ENCODE measurements at regions not wholly inside any gene's neighbourhood (a gene's known extent, or its start where the extent isn't known, plus 50 kb on each side); places are given as distances from the start of the nearest gene placed in this dataset.

- BruUV-seq (replicated peaks), result no TSS peak
- ChIA-PET POLR2A (no interaction called here), CTCF (no interaction called here), RAD21 (ENCODE audit: low non-redundant PET in 1 of 2, low total read pairs in 2 of 2, uncharacterized antibody in 2 of 2, unreplicated experiment in 2 of 2) (no interaction called here)
- no peak for DNase-seq (ENCODE audit: low read depth, low spot score)
- Histone ChIP-seq H3K9me3 (ENCODE audit: control insufficient read depth in 1 of 2, insufficient read depth in 1 of 2, low read depth in 1 of 2, low read length in 2 of 2) (no peaks in the 10 kb centered on the region), H3K4me1 (ENCODE audit: control insufficient read depth in 1 of 2, insufficient read depth in 2 of 2, low read length in 2 of 2) (peaks cover 3 to 5% of the 10 kb centered on the region in 2 experiments; a peak in 2 of 4 replicates), H3K9me2 (ENCODE audit: insufficient read depth) (no peaks in the 10 kb centered on the region), H3K9ac (ENCODE audit: low read length) (no peak overlapping the region), H3K27ac (ENCODE audit: low read depth, low read length) (no peak overlapping the region), H2AFZ (ENCODE audit: low read depth, low read length, poor library complexity, severe bottlenecking) (no peak overlapping the region), H3K36me3 (ENCODE audit: control insufficient read depth in 1 of 2, insufficient read depth in 2 of 2, low read length in 2 of 2) (no peaks in the 10 kb centered on the region), H3K4me3 (replicated peaks in 1 of 2; ENCODE audit: low read depth in 1 of 2, low read length in 2 of 2) (no peak overlapping the region), H3K27me3 (ENCODE audit: insufficient read depth, low read length) (no peaks in the 10 kb centered on the region), H3K79me2 (ENCODE audit: insufficient read depth, low read length) (no peaks in the 10 kb centered on the region), H3K4me2 (ENCODE audit: low read length) (no peak overlapping the region), H4K20me1 (ENCODE audit: insufficient read depth) (no peaks in the 10 kb centered on the region)
- no peak for TF ChIP-seq SIN3A (IDR thresholded peaks at IDR 0.05; ENCODE audit: low read depth)
- TF ChIP-seq SRF (IDR thresholded peaks at IDR 0.05; ENCODE audit: low read depth), result no peak
- TF ChIP-seq, protein P1, sequence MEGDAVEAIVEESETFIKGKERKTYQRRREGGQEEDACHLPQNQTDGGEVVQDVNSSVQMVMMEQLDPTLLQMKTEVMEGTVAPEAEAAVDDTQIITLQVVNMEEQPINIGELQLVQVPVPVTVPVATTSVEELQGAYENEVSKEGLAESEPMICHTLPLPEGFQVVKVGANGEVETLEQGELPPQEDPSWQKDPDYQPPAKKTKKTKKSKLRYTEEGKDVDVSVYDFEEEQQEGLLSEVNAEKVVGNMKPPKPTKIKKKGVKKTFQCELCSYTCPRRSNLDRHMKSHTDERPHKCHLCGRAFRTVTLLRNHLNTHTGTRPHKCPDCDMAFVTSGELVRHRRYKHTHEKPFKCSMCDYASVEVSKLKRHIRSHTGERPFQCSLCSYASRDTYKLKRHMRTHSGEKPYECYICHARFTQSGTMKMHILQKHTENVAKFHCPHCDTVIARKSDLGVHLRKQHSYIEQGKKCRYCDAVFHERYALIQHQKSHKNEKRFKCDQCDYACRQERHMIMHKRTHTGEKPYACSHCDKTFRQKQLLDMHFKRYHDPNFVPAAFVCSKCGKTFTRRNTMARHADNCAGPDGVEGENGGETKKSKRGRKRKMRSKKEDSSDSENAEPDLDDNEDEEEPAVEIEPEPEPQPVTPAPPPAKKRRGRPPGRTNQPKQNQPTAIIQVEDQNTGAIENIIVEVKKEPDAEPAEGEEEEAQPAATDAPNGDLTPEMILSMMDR (IDR thresholded peaks at IDR 0.05 in 2 of 3, conservative IDR thresholded peaks at IDR 0.05 in 1 of 3; ENCODE audit: borderline replicate concordance in 1 of 3, insufficient read depth in 1 of 3, low read depth in 2 of 3, low read length in 2 of 3), result no peak
- no peak for TF ChIP-seq EZH2phosphoT487 (IDR thresholded peaks at IDR 0.05; ENCODE audit: borderline replicate concordance)
- TF ChIP-seq ZBTB33 (IDR thresholded peaks at IDR 0.05; ENCODE audit: extremely low read depth, insufficient replicate concordance, low read length), result no peak
- TF ChIP-seq ZNF274 (IDR thresholded peaks at IDR 0.05; ENCODE audit: low read depth, low read length), result no peak
- TF ChIP-seq FOSL1 (IDR thresholded peaks at IDR 0.05; ENCODE audit: low read depth), result no peak
- no peak for TF ChIP-seq REST (IDR thresholded peaks at IDR 0.05; ENCODE audit: low read depth)
- no peak for TF ChIP-seq CBX3 (IDR thresholded peaks at IDR 0.05; ENCODE audit: low read depth)
- TF ChIP-seq ELF1 (IDR thresholded peaks at IDR 0.05; ENCODE audit: borderline replicate concordance, low read depth), result no peak
- no peak for TF ChIP-seq CEBPB (IDR thresholded peaks at IDR 0.05; ENCODE audit: low read depth)
- no peak for TF ChIP-seq YY1 (IDR thresholded peaks at IDR 0.05; ENCODE audit: extremely low read depth, insufficient replicate concordance, low read depth, low read length)
- TF ChIP-seq EGR1 (IDR thresholded peaks at IDR 0.05; ENCODE audit: low read depth), result no peak
- no peak for TF ChIP-seq SP1 (IDR thresholded peaks at IDR 0.05; ENCODE audit: low read depth)
- no peak for TF ChIP-seq JUND (IDR thresholded peaks at IDR 0.05)
- TF ChIP-seq EZH2 (IDR thresholded peaks at IDR 0.05), result no peak
- TF ChIP-seq, protein P2, sequence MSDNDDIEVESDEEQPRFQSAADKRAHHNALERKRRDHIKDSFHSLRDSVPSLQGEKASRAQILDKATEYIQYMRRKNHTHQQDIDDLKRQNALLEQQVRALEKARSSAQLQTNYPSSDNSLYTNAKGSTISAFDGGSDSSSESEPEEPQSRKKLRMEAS (IDR thresholded peaks at IDR 0.05), result no peak
- no peak for ATAC-seq
- intact Hi-C loops (cut with micrococcal nuclease), result no loop called here
Observed at GRCh38 chr10:78688901-78689583, 379.7 kb upstream of the ZMIZ1 start.

All from HCT116 (cell line).